Tibial nerve (tissue), 4 donors: ENCODE measurements at regions not wholly inside any gene's neighbourhood (a gene's known extent, or its start where the extent isn't known, plus 50 kb on each side); places are given as distances from the start of the nearest gene placed in this dataset.
"Not testable (repeated sequence)": the region's sequence is repeated elsewhere in the genome, so short reads cannot be mapped to it uniquely, and the experiment has no call there.

ENCODE experiments used
- DNase-seq, 2 donors: peaks; one replicate each; pipeline ENCODE4 v3.0.0-alpha.2; 2019; ENCODE audit warnings: low spot score in 2 of 2
- H3K27ac ChIP-seq, 4 donors: fragments of 200-600 bp; sonication (generic) in 3 of 4; one replicate each; pipeline ENCODE4 v1.5.1; 2017 to 2019; ENCODE audit warnings: mild to moderate bottlenecking in 1 of 4
- H3K27me3 ChIP-seq, 2 donors: fragments of 200-600 bp; sonication (generic) in 1 of 2; one replicate each; pipeline versions ENCODE4 v1.5.1 to v1.6.0; 2017 to 2019
- H3K36me3 ChIP-seq, 3 donors: fragments of 200-600 bp; sonication (generic); one replicate each; pipeline ENCODE4 v1.5.1; 2018 to 2019
- H3K4me1 ChIP-seq, 4 donors: fragments of 200-600 bp; sonication (generic) in 3 of 4; one replicate each; pipeline ENCODE4 v1.5.1; 2017 to 2019
- H3K4me3 ChIP-seq, 4 donors: fragments of 200-600 bp; sonication (generic) in 3 of 4; one replicate each; pipeline ENCODE4 v1.5.1; 2017 to 2019; ENCODE audit warnings: mild to moderate bottlenecking in 1 of 4, moderate library complexity in 1 of 4
- H3K9me3 ChIP-seq, 4 donors: fragments of 200-600 bp; sonication (generic) in 3 of 4; one replicate each; pipeline ENCODE4 v1.5.1; 2017 to 2019
- CTCF ChIP-seq, 5 experiments: fragments of 200-600 bp in 3 of 5; fragments of 450-650 bp in 2 of 5; sonication (generic) in 3 of 5; IDR thresholded peaks; one replicate each; pipeline ENCODE4 v1.5.1; 2016 to 2019; ENCODE audit warnings: antibody characterized with exemption in 5 of 5, mild to moderate bottlenecking in 3 of 5, moderate library complexity in 2 of 5
- EP300 ChIP-seq, 2 donors: sonication (generic); formaldehyde crosslinking; IDR thresholded peaks; one replicate each; pipeline ENCODE4 v1.6.1; 2017; ENCODE audit warnings: antibody characterized with exemption in 2 of 2, mild to moderate bottlenecking in 1 of 2
- POLR2A ChIP-seq, 2 donors: fragments of 450-650 bp; IDR thresholded peaks; one replicate each; pipeline ENCODE4 v1.6.1; 2017; ENCODE audit warnings: antibody characterized with exemption in 2 of 2, mild to moderate bottlenecking in 2 of 2, moderate library complexity in 2 of 2
- WGBS, 2 donors: methylation state at CpG; one replicate each; pipeline ENCODE4 v1.1.5; 2018; 5-methylcytosine and 5-hydroxymethylcytosine counted together

- H3K27ac ChIP-seq: no peak overlapping the region
- no peaks in the 10 kb centered on the region for H3K27me3 ChIP-seq
- no peak overlapping the region for H3K4me3 ChIP-seq
- DNase-seq: no peak
- no peak for TF ChIP-seq CTCF (IDR thresholded peaks at IDR 0.05)
- no peak for TF ChIP-seq POLR2A (IDR thresholded peaks at IDR 0.05)
- no peak for TF ChIP-seq EP300 (IDR thresholded peaks at IDR 0.05)
- WGBS, 2 donors: 91 to 97% methylated on average over 3 of the region's 3 CpGs
- H3K4me1 ChIP-seq: no peaks in the 10 kb centered on the region
- H3K9me3 ChIP-seq: no peaks in the 10 kb centered on the region
- no peaks in the 10 kb centered on the region for H3K36me3 ChIP-seq
These were observed 153.8 kb downstream of the ZNF22 start for GRCh38 chr10:45154502-45154901.

DNA sequence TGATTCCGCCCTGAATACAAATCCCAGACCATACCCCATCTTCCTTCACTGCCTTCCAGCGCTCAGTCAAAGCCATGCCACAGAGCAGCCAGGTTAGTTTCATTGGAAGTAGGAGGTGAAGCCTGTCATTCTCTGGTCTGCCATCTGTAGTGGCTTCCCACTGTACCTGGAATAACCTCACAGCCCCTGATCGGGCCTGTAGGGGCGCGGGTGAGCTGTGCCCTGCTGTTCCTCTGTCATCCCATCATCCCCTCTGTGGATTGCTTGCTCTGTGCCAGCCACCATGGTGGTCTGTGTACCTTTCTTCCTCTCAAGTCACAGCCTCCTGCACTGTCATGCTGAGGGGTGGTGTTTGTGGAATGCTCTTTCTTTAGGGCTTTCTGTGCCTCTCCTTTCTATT is 155.1 kb downstream of the ZNF22 start:
- no peaks in the 10 kb centered on the region for H3K36me3 ChIP-seq
- no peaks in the 10 kb centered on the region for H3K4me1 ChIP-seq
- no peak overlapping the region for H3K27ac ChIP-seq
- 86 to 97% methylated on average over 5 of the region's 5 CpGs for WGBS, 2 donors
- no peaks in the 10 kb centered on the region for H3K9me3 ChIP-seq
- no peak for DNase-seq
- H3K27me3 ChIP-seq: no peaks in the 10 kb centered on the region
- H3K4me3 ChIP-seq: no peak overlapping the region
- no peak for TF ChIP-seq CTCF (IDR thresholded peaks at IDR 0.05)
- TF ChIP-seq POLR2A (IDR thresholded peaks at IDR 0.05): no peak
- TF ChIP-seq EP300 (IDR thresholded peaks at IDR 0.05): no peak

GRCh38 chr10:45160271-45160670 is 155.1 kb downstream of the OR13A1 start:
- TF ChIP-seq POLR2A (IDR thresholded peaks at IDR 0.05): no peak
- TF ChIP-seq CTCF (IDR thresholded peaks at IDR 0.05): no peak
- no peak for TF ChIP-seq EP300 (IDR thresholded peaks at IDR 0.05)
- H3K27me3 ChIP-seq: no peaks in the 10 kb centered on the region
- DNase-seq: no peak
- H3K4me1 ChIP-seq: no peaks in the 10 kb centered on the region
- no peaks in the 10 kb centered on the region for H3K36me3 ChIP-seq
- no peaks in the 10 kb centered on the region for H3K9me3 ChIP-seq
- H3K4me3 ChIP-seq: no peak overlapping the region
- WGBS, 2 donors: 57 to 76% methylated on average over 1 of the region's 1 CpG
- H3K27ac ChIP-seq: no peak overlapping the region

GRCh38 chr10:45163315-45163975 is 152.0 kb downstream of the OR13A1 start:
- Histone ChIP-seq H3K4me1 (no peaks in the 10 kb centered on the region), H3K27ac (no peak overlapping the region), H3K9me3 (no peaks in the 10 kb centered on the region), H3K4me3 (no peak overlapping the region), H3K36me3 (no peaks in the 10 kb centered on the region), H3K27me3 (no peaks in the 10 kb centered on the region)
- no peak for TF ChIP-seq CTCF (IDR thresholded peaks at IDR 0.05)
- no peak for TF ChIP-seq POLR2A (IDR thresholded peaks at IDR 0.05)
- TF ChIP-seq EP300 (IDR thresholded peaks at IDR 0.05): no peak
- DNase-seq: no peak
- WGBS, 2 donors: 91 to 93% methylated on average over 3 of the region's 3 CpGs

DNA sequence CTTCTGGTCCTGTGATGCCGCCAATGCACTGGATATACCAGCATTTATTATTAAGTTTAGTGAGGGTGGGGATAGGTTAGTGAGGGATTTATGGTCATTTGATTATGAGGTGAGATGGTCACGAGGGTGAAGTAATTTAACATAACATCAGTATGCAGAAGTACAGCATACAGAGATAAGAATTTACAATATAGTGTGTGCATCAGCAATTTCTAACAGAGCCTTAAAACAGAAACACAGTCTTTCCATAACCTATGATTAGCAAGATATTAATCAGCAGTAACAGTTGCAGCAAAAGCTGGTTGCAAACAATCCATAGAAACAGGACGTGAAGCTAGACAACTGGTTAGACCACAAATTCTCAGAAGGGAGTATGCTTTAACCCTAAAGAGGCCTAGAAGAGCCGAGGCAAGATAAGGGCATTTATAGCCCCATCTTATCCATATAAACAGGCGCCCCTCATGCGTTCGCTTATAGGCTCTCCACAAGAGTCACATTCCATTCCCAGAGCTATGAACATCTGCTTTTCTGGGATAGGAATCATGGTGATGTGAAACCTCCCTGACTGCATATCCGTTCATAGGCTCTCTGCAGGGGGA is 139.8 kb downstream of the OR13A1 start:
- WGBS, 2 donors: 63 to 66% methylated on average over 8 of the region's 8 CpGs
- not testable (repeated sequence) for H3K36me3 ChIP-seq, H3K4me3 ChIP-seq, H3K9me3 ChIP-seq, H3K27ac ChIP-seq, H3K4me1 ChIP-seq, DNase-seq, H3K27me3 ChIP-seq
